Dendritic cell treated with granulocyte-macrophage colony-stimulating factor and Interleukin-4, amounts not matched to agents 40 ng/mL and 50 ng/mL, for 4 days (primary cell): ENCODE measurements at regions not wholly inside any gene's neighbourhood (a gene's known extent, or its start where the extent isn't known, plus 50 kb on each side); places are given as distances from the start of the nearest gene placed in this dataset.

Experiments
- H3K27ac Mint-ChIP-seq: one replicate; pipeline ENCODE4 v1.8.0; 2022; ENCODE audit warnings: mild to moderate bottlenecking, mixed read lengths
- H3K27me3 Mint-ChIP-seq: one replicate; pipeline ENCODE4 v1.8.0; 2022; ENCODE audit warnings: mild to moderate bottlenecking, mixed read lengths
- H3K36me3 Mint-ChIP-seq: one replicate; pipeline ENCODE4 v1.8.0; 2022; ENCODE audit warnings: low read depth, mixed read lengths
- H3K4me1 Mint-ChIP-seq: one replicate; pipeline ENCODE4 v1.8.0; 2022; ENCODE audit warnings: low read depth, mixed read lengths
- H3K4me3 Mint-ChIP-seq: one replicate; pipeline ENCODE4 v1.8.0; 2022; ENCODE audit warnings: mild to moderate bottlenecking, moderate library complexity, mixed read lengths
- H3K9me3 Mint-ChIP-seq: one replicate; pipeline ENCODE4 v1.8.0; 2022; ENCODE audit warnings: mixed read lengths
- intact Hi-C: fragments of 100-400 bp; cut with micrococcal nuclease; formaldehyde crosslinking; loops from one replicate; pipeline ENCODE4 v1.15.0; 2022

- no peaks in the 10 kb centered on the region for H3K9me3 Mint-ChIP-seq
- intact Hi-C loops = no loop called here
- H3K4me3 Mint-ChIP-seq = no peak overlapping the region
- no peak overlapping the region for H3K27ac Mint-ChIP-seq
- H3K4me1 Mint-ChIP-seq = no peaks in the 10 kb centered on the region
- no peaks in the 10 kb centered on the region for H3K36me3 Mint-ChIP-seq
- H3K27me3 Mint-ChIP-seq = peaks cover 1% of the 10 kb centered on the region
Observed at GRCh38 chr5:6843821-6844220, 130.6 kb downstream of the TENT4A start.

- Mint-ChIP-seq H3K36me3 (no peaks in the 10 kb centered on the region), H3K27ac (no peak overlapping the region), H3K9me3 (no peaks in the 10 kb centered on the region), H3K27me3 (no peaks in the 10 kb centered on the region), H3K4me3 (no peak overlapping the region), H3K4me1 (no peaks in the 10 kb centered on the region)
- intact Hi-C loops = no loop called here
Observed at GRCh38 chr5:6845856-6846255, 132.6 kb downstream of the TENT4A start.

GRCh38 chr5:6847870-6848269 is 134.6 kb downstream of the TENT4A start:
- H3K4me3 Mint-ChIP-seq = no peak overlapping the region
- H3K36me3 Mint-ChIP-seq = no peaks in the 10 kb centered on the region
- H3K27me3 Mint-ChIP-seq = no peaks in the 10 kb centered on the region
- no peak overlapping the region for H3K27ac Mint-ChIP-seq
- H3K9me3 Mint-ChIP-seq = peaks cover 9% of the 10 kb centered on the region
- intact Hi-C loops = no loop called here
- H3K4me1 Mint-ChIP-seq = no peaks in the 10 kb centered on the region

- no peaks in the 10 kb centered on the region for H3K27me3 Mint-ChIP-seq
- H3K4me1 Mint-ChIP-seq = no peaks in the 10 kb centered on the region
- no peak overlapping the region for H3K27ac Mint-ChIP-seq
- peaks cover 25% of the 10 kb centered on the region for H3K9me3 Mint-ChIP-seq
- intact Hi-C loops = no loop called here
- no peaks in the 10 kb centered on the region for H3K36me3 Mint-ChIP-seq
- H3K4me3 Mint-ChIP-seq = no peak overlapping the region
Observed at GRCh38 chr5:6849316-6850105, 136.3 kb downstream of the TENT4A start.

GRCh38 chr5:6850106-6850432 is 136.8 kb downstream of the TENT4A start:
- Mint-ChIP-seq H3K9me3 (peaks cover 31% of the 10 kb centered on the region), H3K4me3 (no peak overlapping the region), H3K36me3 (no peaks in the 10 kb centered on the region), H3K27me3 (no peaks in the 10 kb centered on the region), H3K27ac (no peak overlapping the region), H3K4me1 (no peaks in the 10 kb centered on the region)
- intact Hi-C loops = no loop called here

GRCh38 chr5:6856653-6857052 is 143.4 kb downstream of the TENT4A start:
- H3K9me3 Mint-ChIP-seq = peaks cover 35% of the 10 kb centered on the region
- no peaks in the 10 kb centered on the region for H3K27me3 Mint-ChIP-seq
- H3K27ac Mint-ChIP-seq = no peak overlapping the region
- no peaks in the 10 kb centered on the region for H3K36me3 Mint-ChIP-seq
- H3K4me3 Mint-ChIP-seq = no peak overlapping the region
- intact Hi-C loops = no loop called here
- no peaks in the 10 kb centered on the region for H3K4me1 Mint-ChIP-seq

- Mint-ChIP-seq H3K4me1 (no peaks in the 10 kb centered on the region), H3K27me3 (no peaks in the 10 kb centered on the region), H3K36me3 (no peaks in the 10 kb centered on the region), H3K27ac (no peak overlapping the region), H3K9me3 (peaks cover 27% of the 10 kb centered on the region), H3K4me3 (no peak overlapping the region)
- intact Hi-C loops = no loop called here
Observed at GRCh38 chr5:6858419-6858818, 145.2 kb downstream of the TENT4A start.

- no peak overlapping the region for H3K27ac Mint-ChIP-seq
- H3K9me3 Mint-ChIP-seq = peaks cover 21% of the 10 kb centered on the region
Observed at GRCh38 chr5:6859023-6859422, 145.8 kb downstream of the TENT4A start.

GRCh38 chr5:6859951-6860638 is 146.9 kb downstream of the TENT4A start:
- Mint-ChIP-seq H3K9me3 (peaks cover 11% of the 10 kb centered on the region), H3K4me3 (no peak overlapping the region), H3K36me3 (no peaks in the 10 kb centered on the region), H3K27me3 (no peaks in the 10 kb centered on the region), H3K4me1 (no peaks in the 10 kb centered on the region), H3K27ac (no peak overlapping the region)
- intact Hi-C loops = no loop called here

More at GRCh38 chr5:6859023-6859422, 145.8 kb downstream of the TENT4A start:
- no peaks in the 10 kb centered on the region for H3K36me3 Mint-ChIP-seq
- no peaks in the 10 kb centered on the region for H3K4me1 Mint-ChIP-seq
- intact Hi-C loops = no loop called here
- no peaks in the 10 kb centered on the region for H3K27me3 Mint-ChIP-seq
- no peak overlapping the region for H3K4me3 Mint-ChIP-seq

GRCh38 chr5:6861036-6861435 is 147.8 kb downstream of the TENT4A start:
- no peak overlapping the region for H3K27ac Mint-ChIP-seq
- peaks cover 9% of the 10 kb centered on the region for H3K9me3 Mint-ChIP-seq
- no peaks in the 10 kb centered on the region for H3K27me3 Mint-ChIP-seq

GRCh38 chr5:6861667-6862066 is 148.4 kb downstream of the TENT4A start:
- Mint-ChIP-seq H3K27me3 (no peaks in the 10 kb centered on the region), H3K9me3 (peaks cover 9% of the 10 kb centered on the region), H3K4me1 (no peaks in the 10 kb centered on the region), H3K36me3 (no peaks in the 10 kb centered on the region), H3K27ac (no peak overlapping the region), H3K4me3 (no peak overlapping the region)
- intact Hi-C loops = no loop called here

More at GRCh38 chr5:6861036-6861435, 147.8 kb downstream of the TENT4A start:
- Mint-ChIP-seq H3K4me3 (no peak overlapping the region), H3K36me3 (no peaks in the 10 kb centered on the region), H3K4me1 (no peaks in the 10 kb centered on the region)
- intact Hi-C loops = no loop called here

GRCh38 chr5:6862306-6862705 is 149.1 kb downstream of the TENT4A start:
- Mint-ChIP-seq H3K27ac (no peak overlapping the region), H3K27me3 (no peaks in the 10 kb centered on the region), H3K4me1 (no peaks in the 10 kb centered on the region), H3K9me3 (peaks cover 9% of the 10 kb centered on the region), H3K36me3 (no peaks in the 10 kb centered on the region), H3K4me3 (no peak overlapping the region)
- intact Hi-C loops = no loop called here

GRCh38 chr5:6867712-6868111 is 154.5 kb downstream of the TENT4A start:
- Mint-ChIP-seq H3K9me3 (no peaks in the 10 kb centered on the region), H3K4me1 (no peaks in the 10 kb centered on the region)

GRCh38 chr5:6868171-6868570 is 154.9 kb downstream of the TENT4A start:
- Mint-ChIP-seq H3K36me3 (no peaks in the 10 kb centered on the region), H3K27me3 (no peaks in the 10 kb centered on the region), H3K9me3 (no peaks in the 10 kb centered on the region), H3K27ac (no peak overlapping the region), H3K4me1 (no peaks in the 10 kb centered on the region), H3K4me3 (no peak overlapping the region)
- intact Hi-C loops = no loop called here

More at GRCh38 chr5:6867712-6868111, 154.5 kb downstream of the TENT4A start:
- no peak overlapping the region for H3K4me3 Mint-ChIP-seq
- intact Hi-C loops = no loop called here
- H3K27me3 Mint-ChIP-seq = no peaks in the 10 kb centered on the region
- H3K27ac Mint-ChIP-seq = no peak overlapping the region
- no peaks in the 10 kb centered on the region for H3K36me3 Mint-ChIP-seq
